K562 (cell line): ENCODE measurements at regions not wholly inside any gene's neighbourhood (a gene's known extent, or its start where the extent isn't known, plus 50 kb on each side); places are given as distances from the start of the nearest gene placed in this dataset.

ENCODE experiments used
- CHD2 ChIP-seq: IDR thresholded peaks from 2 replicates; pipeline ENCODE4 v1.6.1; 2011; ENCODE audit warnings: low read depth, low read length
- CTCF ChIP-seq, 3 experiments: IDR thresholded peaks in 2 of 3; conservative IDR thresholded peaks in 1 of 3; 2 replicates each; pipeline ENCODE4 v1.5.1; 2011 to 2012; ENCODE audit warnings: low read length in 3 of 3, mild to moderate bottlenecking in 3 of 3, control low read depth in 2 of 3, improper control_type of control experiment in 1 of 3, inconsistent platforms in 1 of 3, low read depth in 1 of 3, mixed read lengths in 1 of 3, moderate library complexity in 1 of 3; ENCODE audit not compliant: insufficient read depth in 2 of 3
- CUX1 ChIP-seq: fragments of 200-800 bp; sonication (Bioruptor generic); IDR thresholded peaks from 2 replicates; pipeline ENCODE4 v1.6.1; 2016; ENCODE audit warnings: missing genetic modification characterization, missing compliant biosample characterization
- HLTF ChIP-seq: fragments of 450-650 bp; IDR thresholded peaks from 2 replicates; pipeline ENCODE4 v1.6.1; 2016
- KLF6 ChIP-seq: fragments of 250-450 bp; sonication (Bioruptor Pico); IDR thresholded peaks from 2 replicates; pipeline ENCODE4 v1.4.0; 2020; ENCODE audit warnings: mild to moderate bottlenecking, moderate library complexity, borderline replicate concordance
- POLR2A ChIP-seq: fragments of 450-650 bp; conservative IDR thresholded peaks from 2 replicates; pipeline ENCODE4 v1.6.1; 2016

- TF ChIP-seq CTCF (IDR thresholded peaks at IDR 0.05 in 2 of 3, conservative IDR thresholded peaks at IDR 0.05 in 1 of 3; ENCODE audit: insufficient read depth in 2 of 3, low read depth in 1 of 3, low read length in 3 of 3) (no peak), KLF6 (CRISPR knock-in tag) (no peak), CUX1 (CRISPR knock-in tag) (no peak), HLTF (no peak), POLR2A (no peak), CHD2 (no peak)
Measured at GRCh38 chr15:24856397-24857390, 98.1 kb upstream of the SNRPN start.
